Mucosa of descending colon (tissue), 3 donors: ENCODE measurements at regions not wholly inside any gene's neighbourhood (a gene's known extent, or its start where the extent isn't known, plus 50 kb on each side); places are given as distances from the start of the nearest gene placed in this dataset.

Experiments
- ATAC-seq: fragments of 200-7000 bp; cut with Tn5 transposase; one replicate; pipeline ENCODE4 v1.9.1; 2020; ENCODE audit warnings: mild to moderate bottlenecking, moderate library complexity
- DNase-seq, 3 donors: peaks; one replicate each; pipeline ENCODE4 v3.0.0-alpha.2; 2020
- H3K36me3 ChIP-seq: fragments of 200-600 bp; one replicate; pipeline ENCODE4 v1.8.0; 2021; ENCODE audit warnings: low read depth, mild to moderate bottlenecking
- H3K4me1 ChIP-seq: fragments of 200-600 bp; one replicate; pipeline ENCODE4 v1.8.0; 2021; ENCODE audit warnings: low read depth, mild to moderate bottlenecking
- H3K4me3 ChIP-seq: fragments of 200-600 bp; one replicate; pipeline ENCODE4 v1.8.0; 2021; ENCODE audit warnings: mild to moderate bottlenecking
- H3K9me3 ChIP-seq: fragments of 200-600 bp; one replicate; pipeline ENCODE4 v1.8.0; 2021; ENCODE audit warnings: mild to moderate bottlenecking
- CTCF ChIP-seq: fragments of 200-600 bp; IDR thresholded peaks from one replicate; pipeline ENCODE4 v1.8.0; 2022; ENCODE audit warnings: antibody characterized with exemption, mild to moderate bottlenecking
- intact Hi-C, 2 donors: fragments of 100-400 bp; cut with DNase I in 1 of 2; cut with micrococcal nuclease in 1 of 2; formaldehyde crosslinking; loops; one replicate each; pipeline versions ENCODE4 v1.11.0 to v1.11.1; 2022; cut with DNase I, micrococcal nuclease
- donor health status: DM: no; HTN: no; CAD: no; lungs with moderate emphysema.
- donor health status: DM: no; HTN: no; CAD: no.
- donor health status: DM: no; HTN: yes; CAD: no.

GRCh38 chr14:95818581-95818980, 58.1 kb upstream of the TUNAR start:
- no peak overlapping the region for H3K4me3 ChIP-seq
- no peaks in the 10 kb centered on the region for H3K4me1 ChIP-seq
- no peak for ATAC-seq
- TF ChIP-seq CTCF, result no peak
- intact Hi-C loops, result no loop called here
- no peak for DNase-seq
- no peaks in the 10 kb centered on the region for H3K9me3 ChIP-seq
- H3K36me3 ChIP-seq, result no peaks in the 10 kb centered on the region

GRCh38 chr14:95817271-95817670, 59.4 kb upstream of the TUNAR start:
- ATAC-seq, result no peak
- Histone ChIP-seq H3K4me3 (no peak overlapping the region), H3K36me3 (no peaks in the 10 kb centered on the region), H3K4me1 (no peaks in the 10 kb centered on the region), H3K9me3 (no peaks in the 10 kb centered on the region)
- intact Hi-C loops, result no loop called here
- no peak for TF ChIP-seq CTCF
- DNase-seq, result no peak

GRCh38 chr14:95816539-95816938, 60.1 kb upstream of the TUNAR start:
- Histone ChIP-seq H3K9me3 (no peaks in the 10 kb centered on the region), H3K4me3 (no peak overlapping the region), H3K36me3 (no peaks in the 10 kb centered on the region), H3K4me1 (no peaks in the 10 kb centered on the region)
- DNase-seq, result no peak
- ATAC-seq, result no peak
- intact Hi-C loops, result no loop called here
- no peak for TF ChIP-seq CTCF

- no peaks in the 10 kb centered on the region for H3K36me3 ChIP-seq
- intact Hi-C loops, result no loop called here
- H3K4me3 ChIP-seq, result no peak overlapping the region
- no peaks in the 10 kb centered on the region for H3K4me1 ChIP-seq
- ATAC-seq, result no peak
- no peak for DNase-seq
- H3K9me3 ChIP-seq, result no peaks in the 10 kb centered on the region
- no peak for TF ChIP-seq CTCF
Measured at GRCh38 chr14:95815226-95815690, 61.4 kb upstream of the TUNAR start.

- Histone ChIP-seq H3K4me3 (no peak overlapping the region), H3K4me1 (no peaks in the 10 kb centered on the region), H3K9me3 (no peaks in the 10 kb centered on the region), H3K36me3 (no peaks in the 10 kb centered on the region)
- intact Hi-C loops, result no loop called here
- no peak for ATAC-seq
- no peak for TF ChIP-seq CTCF
- DNase-seq, result no peak
Measured at GRCh38 chr14:95814363-95815225, 62.0 kb upstream of the TUNAR start.
